ENCODE measurements at regions not wholly inside any gene's neighbourhood (a gene's known extent, or its start where the extent isn't known, plus 50 kb on each side); places are given as distances from the start of the nearest gene placed in this dataset.

DNA sequence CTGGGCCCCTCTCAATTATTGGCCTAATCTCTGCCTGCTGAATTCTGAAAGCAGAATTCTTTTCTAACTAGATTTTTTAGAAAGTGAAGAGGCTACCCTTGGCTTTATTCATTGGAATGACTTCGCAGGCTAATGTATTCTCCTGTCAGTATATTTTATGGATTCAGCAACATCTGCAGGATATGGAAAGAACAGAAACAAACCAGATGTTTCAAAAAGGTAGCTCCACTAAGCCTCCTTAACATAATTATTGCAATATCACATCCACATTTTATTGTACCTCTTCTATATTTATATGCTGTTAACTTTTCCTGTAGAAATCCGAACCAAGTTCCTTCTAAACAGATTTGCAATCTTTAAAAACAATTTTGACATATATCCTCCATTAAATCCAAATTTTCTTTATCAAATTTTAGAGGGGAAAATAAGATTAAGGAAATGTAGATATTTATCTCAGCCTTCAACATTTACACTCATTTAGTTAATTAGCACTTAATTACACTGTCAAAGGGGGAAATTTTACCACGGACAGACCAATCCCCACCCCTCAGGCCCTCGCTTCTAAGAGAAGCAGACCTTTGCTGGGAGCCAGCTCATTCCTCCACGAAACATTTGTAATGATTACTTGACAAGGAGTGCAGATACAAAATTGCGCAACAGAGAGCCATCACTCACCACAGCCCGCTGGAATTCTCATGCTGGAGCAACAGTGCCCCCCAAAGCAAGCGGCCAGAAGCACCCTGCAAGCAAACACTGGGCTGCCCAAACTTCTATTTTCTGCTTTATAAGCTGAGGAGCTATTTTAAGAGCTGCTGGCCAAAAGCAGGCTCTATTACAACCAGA, 253.4 kb downstream of the ETAA1 start:
- POLR2A ChIA-PET (ENCODE audit: low non-redundant PET), result interaction anchor here (0.5 to 0.6 kb wide), 5 partner anchors 19 to 1659 kb away, joined by 3 to 10 read pairs (median 4); no protein-coding TSS in a partner anchor
- TF ChIP-seq, protein P1, sequence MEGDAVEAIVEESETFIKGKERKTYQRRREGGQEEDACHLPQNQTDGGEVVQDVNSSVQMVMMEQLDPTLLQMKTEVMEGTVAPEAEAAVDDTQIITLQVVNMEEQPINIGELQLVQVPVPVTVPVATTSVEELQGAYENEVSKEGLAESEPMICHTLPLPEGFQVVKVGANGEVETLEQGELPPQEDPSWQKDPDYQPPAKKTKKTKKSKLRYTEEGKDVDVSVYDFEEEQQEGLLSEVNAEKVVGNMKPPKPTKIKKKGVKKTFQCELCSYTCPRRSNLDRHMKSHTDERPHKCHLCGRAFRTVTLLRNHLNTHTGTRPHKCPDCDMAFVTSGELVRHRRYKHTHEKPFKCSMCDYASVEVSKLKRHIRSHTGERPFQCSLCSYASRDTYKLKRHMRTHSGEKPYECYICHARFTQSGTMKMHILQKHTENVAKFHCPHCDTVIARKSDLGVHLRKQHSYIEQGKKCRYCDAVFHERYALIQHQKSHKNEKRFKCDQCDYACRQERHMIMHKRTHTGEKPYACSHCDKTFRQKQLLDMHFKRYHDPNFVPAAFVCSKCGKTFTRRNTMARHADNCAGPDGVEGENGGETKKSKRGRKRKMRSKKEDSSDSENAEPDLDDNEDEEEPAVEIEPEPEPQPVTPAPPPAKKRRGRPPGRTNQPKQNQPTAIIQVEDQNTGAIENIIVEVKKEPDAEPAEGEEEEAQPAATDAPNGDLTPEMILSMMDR (conservative IDR thresholded peaks at IDR 0.05; ENCODE audit: low read depth, low read length), result peak; percentile 89
- TF ChIP-seq EZH2 (IDR thresholded peaks at IDR 0.05; ENCODE audit: borderline replicate concordance, low read depth, low read length, poor library complexity, severe bottlenecking), result no peak
- CTCF ChIA-PET, result interaction anchor here (0.6 to 1.7 kb wide), 17 partner anchors 28 to 1221 kb away, joined by 3 to 11 read pairs (median 4); no protein-coding TSS in a partner anchor
- Histone ChIP-seq H3K36me3 (ENCODE audit: insufficient read depth, low read length, poor library complexity, severe bottlenecking) (no peaks in the 10 kb centered on the region), H3K27me3 (replicated peaks; ENCODE audit: insufficient read depth, low read depth, low read length, poor library complexity) (no peaks in the 10 kb centered on the region), H3K9me3 (ENCODE audit: low read depth, low read length, poor library complexity, severe bottlenecking) (no peaks in the 10 kb centered on the region), H3K4me3 (ENCODE audit: low read depth, low read length, poor library complexity, severe bottlenecking) (peak overlapping the region; percentile 21), H3K27ac (ENCODE audit: low read depth, low read length, poor library complexity, severe bottlenecking) (peak overlapping the region; percentile 70), H3K4me1 (ENCODE audit: insufficient read depth, low read length, poor library complexity, severe bottlenecking) (peaks cover 26% of the 10 kb centered on the region)
- intact Hi-C loops (cut with micrococcal nuclease; ENCODE audit: unreplicated experiment), result loop anchor here (2.0 to 10.0 kb wide), 7 partner anchors 174 to 1216 kb away; partner anchors contain the start of gene MEIS1
- peak; percentile 96 for DNase-seq (ENCODE audit: low spot score)
- TSS peak; percentile 76 for BruUV-seq (replicated peaks)

DNA sequence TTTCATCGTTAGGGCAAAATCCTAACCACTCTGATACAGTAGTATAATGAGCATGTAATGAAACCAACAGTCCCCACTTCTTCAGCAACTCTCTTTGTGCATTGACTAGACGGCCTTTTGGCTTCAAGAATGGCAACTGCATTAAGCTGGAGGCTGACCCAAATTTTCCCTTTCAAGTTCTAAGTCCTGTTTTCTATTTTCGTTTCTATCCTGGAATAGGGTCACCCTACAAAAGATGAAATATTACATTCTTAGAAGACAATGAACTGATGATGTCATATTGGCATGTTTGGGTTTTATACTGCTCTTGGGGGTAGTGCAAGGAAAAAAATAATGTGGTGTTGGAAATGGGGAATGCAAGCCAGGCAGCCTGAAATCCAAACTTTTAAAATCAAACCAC, 254.4 kb downstream of the ETAA1 start:
- Histone ChIP-seq H3K27me3 (replicated peaks; ENCODE audit: insufficient read depth, low read depth, low read length, poor library complexity) (no peaks in the 10 kb centered on the region), H3K36me3 (ENCODE audit: insufficient read depth, low read length, poor library complexity, severe bottlenecking) (no peaks in the 10 kb centered on the region), H3K9me3 (ENCODE audit: low read depth, low read length, poor library complexity, severe bottlenecking) (no peaks in the 10 kb centered on the region), H3K4me3 (ENCODE audit: low read depth, low read length, poor library complexity, severe bottlenecking) (peak overlapping the region; percentile 21), H3K4me1 (ENCODE audit: insufficient read depth, low read length, poor library complexity, severe bottlenecking) (peaks cover 26% of the 10 kb centered on the region), H3K27ac (ENCODE audit: low read depth, low read length, poor library complexity, severe bottlenecking) (peak overlapping the region; percentile 70)
- POLR2A ChIA-PET (ENCODE audit: low non-redundant PET), result interaction anchor here (0.6 kb wide), 1 partner anchor 1660 kb away, joined by 3 read pairs; no protein-coding TSS in a partner anchor
- intact Hi-C loops (cut with micrococcal nuclease; ENCODE audit: unreplicated experiment), result loop anchor here (2.0 to 10.0 kb wide), 7 partner anchors 175 to 1217 kb away; partner anchors contain the start of gene MEIS1
- no peak for TF ChIP-seq EZH2 (IDR thresholded peaks at IDR 0.05; ENCODE audit: borderline replicate concordance, low read depth, low read length, poor library complexity, severe bottlenecking)
- TF ChIP-seq, protein P1 (conservative IDR thresholded peaks at IDR 0.05; ENCODE audit: low read depth, low read length), result no peak
- DNase-seq (ENCODE audit: low spot score), result peak; percentile 35
- CTCF ChIA-PET, result interaction anchor here (0.6 to 1.7 kb wide), 15 partner anchors 29 to 1222 kb away, joined by 3 to 11 read pairs (median 4); no protein-coding TSS in a partner anchor
- BruUV-seq (replicated peaks), result no TSS peak

DNA sequence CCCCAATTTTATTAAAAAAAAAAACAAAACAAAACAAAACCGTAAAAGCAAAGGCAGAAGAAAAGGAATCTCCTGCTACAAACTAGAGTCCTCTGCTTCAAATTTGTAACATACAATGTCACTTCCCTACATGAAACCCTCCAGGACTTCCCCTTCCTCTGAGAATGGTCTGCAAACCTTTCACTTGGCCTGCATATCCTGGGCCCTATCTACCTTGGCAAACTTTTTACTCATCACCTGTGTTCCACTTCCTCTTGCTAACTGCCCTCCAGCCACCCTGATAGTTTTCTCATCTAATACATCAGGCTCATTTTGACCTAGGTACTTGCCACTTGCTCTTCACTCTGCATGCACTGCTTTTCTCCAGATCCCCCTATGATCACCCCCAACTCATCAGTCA, 255.5 kb downstream of the ETAA1 start:
- intact Hi-C loops (cut with micrococcal nuclease; ENCODE audit: unreplicated experiment), result loop anchor here (5.0 to 10.0 kb wide), 4 partner anchors 192 to 1218 kb away; partner anchors contain the start of gene MEIS1
- no peak overlapping the region for H3K4me3 ChIP-seq (ENCODE audit: low read depth, low read length, poor library complexity, severe bottlenecking)
- no peak for DNase-seq (ENCODE audit: low spot score)
- H3K27me3 ChIP-seq (replicated peaks; ENCODE audit: insufficient read depth, low read depth, low read length, poor library complexity), result no peaks in the 10 kb centered on the region
- no peak for TF ChIP-seq EZH2 (IDR thresholded peaks at IDR 0.05; ENCODE audit: borderline replicate concordance, low read depth, low read length, poor library complexity, severe bottlenecking)
- TF ChIP-seq, protein P1 (conservative IDR thresholded peaks at IDR 0.05; ENCODE audit: low read depth, low read length), result no peak
- no peak overlapping the region for H3K27ac ChIP-seq (ENCODE audit: low read depth, low read length, poor library complexity, severe bottlenecking)
- no peaks in the 10 kb centered on the region for H3K9me3 ChIP-seq (ENCODE audit: low read depth, low read length, poor library complexity, severe bottlenecking)
- POLR2A ChIA-PET (ENCODE audit: low non-redundant PET), result no interaction called here
- peaks cover 26% of the 10 kb centered on the region for H3K4me1 ChIP-seq (ENCODE audit: insufficient read depth, low read length, poor library complexity, severe bottlenecking)
- no peaks in the 10 kb centered on the region for H3K36me3 ChIP-seq (ENCODE audit: insufficient read depth, low read length, poor library complexity, severe bottlenecking)
- BruUV-seq (replicated peaks), result no TSS peak
- CTCF ChIA-PET, result no interaction called here
